GM18951 (cell line): ENCODE measurements at regions not wholly inside any gene's neighbourhood (a gene's known extent, or its start where the extent isn't known, plus 50 kb on each side); places are given as distances from the start of the nearest gene placed in this dataset.

ENCODE experiments used
- POLR2A ChIP-seq: IDR thresholded peaks from 4 replicates; pipeline ENCODE4 v1.6.1; 2011; ENCODE audit warnings: mild to moderate bottlenecking; ENCODE audit not compliant: insufficient read length, insufficient read depth; ENCODE audit errors: extremely low read depth
- in situ Hi-C: fragments of 300-500 bp; cut with MboI; formaldehyde crosslinking; loops from one replicate; pipeline ENCODE4 v1.12.0; 2022; ENCODE audit warnings: low sequenced_read_pairs, mixed read lengths, inconsistent platforms; ENCODE audit not compliant: unreplicated experiment

DNA sequence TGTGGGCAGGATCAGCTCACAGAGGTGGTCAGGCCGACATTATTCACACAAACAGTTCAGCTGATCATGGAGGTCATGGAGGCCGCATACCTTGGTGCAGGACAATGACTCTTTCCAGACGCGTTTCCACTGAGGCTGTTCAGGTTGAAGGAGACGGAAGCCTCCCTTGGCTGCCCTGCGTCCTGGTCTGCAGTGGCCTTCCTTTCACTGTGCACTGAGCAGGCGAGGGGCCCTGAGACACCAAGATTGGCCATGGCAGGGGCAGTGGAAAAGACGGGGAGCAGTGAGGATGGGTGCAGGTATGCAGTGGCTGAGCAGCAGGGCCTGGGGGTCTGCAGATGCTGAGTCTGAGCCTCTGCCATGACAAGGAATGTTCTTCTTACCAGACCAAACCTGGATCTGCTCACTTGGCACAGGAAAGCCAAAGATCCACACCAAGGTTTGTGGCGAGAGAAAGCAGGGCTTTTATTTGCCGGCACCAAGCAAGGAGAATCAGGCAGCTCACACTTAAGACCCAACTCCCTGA is 263.3 kb downstream of the GLRX3 start:
- in situ Hi-C loops, result no loop called here
- no peak for TF ChIP-seq POLR2A

DNA sequence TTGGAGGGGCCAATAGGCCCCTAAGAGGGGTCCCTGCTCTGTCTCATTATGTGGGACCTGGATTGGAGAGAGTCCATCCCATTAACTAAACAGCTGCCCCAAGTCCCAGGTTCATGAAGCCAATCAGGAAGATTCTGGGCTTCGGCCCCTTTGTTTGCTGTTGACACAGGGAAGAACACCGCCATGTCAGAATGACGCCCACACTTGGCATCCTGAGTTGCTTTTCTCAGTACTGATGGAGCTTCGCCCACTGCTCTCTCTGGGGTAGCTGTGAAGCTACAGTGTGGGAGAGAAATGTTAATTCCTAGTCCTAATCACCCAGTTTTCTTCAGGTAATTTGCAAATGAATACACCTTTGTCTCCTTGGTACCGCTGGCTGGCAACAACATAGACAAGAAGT is 264.7 kb downstream of the GLRX3 start:
- in situ Hi-C loops, result no loop called here
- TF ChIP-seq POLR2A, result no peak

DNA sequence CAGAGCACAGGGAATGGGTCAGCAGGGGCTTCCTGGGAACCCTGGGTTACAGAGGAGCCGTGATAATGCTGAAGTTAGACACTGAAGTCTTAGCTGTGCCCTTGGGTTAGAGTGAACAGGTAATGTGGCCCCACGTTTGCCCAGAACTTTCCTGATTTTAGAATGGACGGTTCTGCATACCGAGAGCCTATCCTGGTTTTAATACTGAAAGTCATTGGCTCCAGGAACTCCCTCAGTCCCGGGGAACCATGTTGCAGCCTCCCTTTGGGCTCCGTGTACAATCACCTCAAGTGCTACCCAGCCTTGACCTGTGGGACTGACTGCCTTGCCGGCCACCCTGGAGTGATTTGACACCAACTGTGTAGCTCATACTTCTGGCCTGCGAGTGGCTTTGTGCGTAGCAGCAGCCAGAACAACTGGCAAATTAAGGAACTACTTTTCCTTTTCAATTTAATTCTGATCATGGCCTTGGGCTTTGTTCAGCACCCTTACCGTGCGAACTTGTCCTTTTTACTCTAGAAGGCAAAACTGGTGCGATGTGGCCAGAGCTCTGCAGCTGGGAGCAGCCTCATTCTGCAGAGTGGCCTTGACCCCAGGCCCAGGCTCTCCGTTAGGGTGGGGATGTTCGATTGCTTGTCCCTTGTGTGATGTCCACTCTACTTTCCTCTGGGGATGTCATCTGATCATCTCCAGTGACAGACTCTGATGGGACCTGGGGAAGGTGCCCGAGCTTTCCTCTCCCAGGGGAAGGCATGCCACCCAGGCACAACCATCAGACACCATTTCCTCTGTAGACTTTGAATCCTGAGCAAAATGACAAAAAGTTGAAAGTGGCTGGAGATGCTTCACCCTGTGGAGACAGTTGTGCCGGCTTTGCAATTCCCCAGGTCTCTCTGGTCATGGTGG is 265.9 kb downstream of the GLRX3 start:
- TF ChIP-seq POLR2A, result no peak
- in situ Hi-C loops, result no loop called here

DNA sequence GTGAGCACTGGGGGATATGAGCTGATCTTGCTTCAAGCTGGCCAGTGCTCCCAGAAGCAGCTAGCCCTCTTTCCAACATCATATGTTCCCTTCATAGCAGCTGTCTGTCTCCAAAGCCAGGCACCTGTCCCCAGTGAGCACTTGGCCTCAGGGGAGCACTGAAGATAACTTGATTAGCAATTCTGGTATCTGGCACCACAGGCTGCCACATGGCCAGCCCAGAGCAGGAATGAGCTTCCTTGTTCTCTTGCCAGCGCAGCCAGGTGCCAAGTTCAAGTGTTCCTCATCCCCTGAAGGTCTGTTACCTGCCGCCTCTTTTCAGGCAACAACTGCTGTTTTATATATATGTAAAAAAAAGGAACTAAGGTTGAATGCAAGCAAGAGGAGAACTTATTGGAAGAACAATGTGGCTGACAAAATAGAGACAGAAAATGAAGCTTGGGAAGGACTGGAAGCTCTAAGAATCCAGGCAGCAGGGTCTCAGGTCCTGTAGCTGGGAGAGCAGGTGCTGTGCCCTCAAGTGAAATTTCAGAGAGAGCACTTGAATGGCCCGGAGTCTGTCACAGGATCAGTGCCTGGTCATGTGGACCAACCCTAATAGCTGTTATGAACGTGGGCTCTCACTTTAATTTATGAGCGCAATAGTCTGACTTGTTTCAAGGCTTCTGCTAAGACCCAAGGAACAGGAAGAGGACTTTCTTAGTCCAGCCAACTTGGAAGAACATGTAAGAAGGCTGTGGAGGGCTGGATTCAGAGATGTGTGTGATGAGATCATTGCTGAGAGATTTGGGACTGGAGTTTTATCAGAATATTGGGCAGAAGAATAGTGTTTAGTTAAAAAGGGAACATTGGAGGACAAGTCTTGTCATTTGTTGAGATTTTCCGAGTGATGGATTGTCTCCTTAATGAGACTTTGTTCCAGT is 267.2 kb downstream of the GLRX3 start:
- TF ChIP-seq POLR2A, result no peak

DNA sequence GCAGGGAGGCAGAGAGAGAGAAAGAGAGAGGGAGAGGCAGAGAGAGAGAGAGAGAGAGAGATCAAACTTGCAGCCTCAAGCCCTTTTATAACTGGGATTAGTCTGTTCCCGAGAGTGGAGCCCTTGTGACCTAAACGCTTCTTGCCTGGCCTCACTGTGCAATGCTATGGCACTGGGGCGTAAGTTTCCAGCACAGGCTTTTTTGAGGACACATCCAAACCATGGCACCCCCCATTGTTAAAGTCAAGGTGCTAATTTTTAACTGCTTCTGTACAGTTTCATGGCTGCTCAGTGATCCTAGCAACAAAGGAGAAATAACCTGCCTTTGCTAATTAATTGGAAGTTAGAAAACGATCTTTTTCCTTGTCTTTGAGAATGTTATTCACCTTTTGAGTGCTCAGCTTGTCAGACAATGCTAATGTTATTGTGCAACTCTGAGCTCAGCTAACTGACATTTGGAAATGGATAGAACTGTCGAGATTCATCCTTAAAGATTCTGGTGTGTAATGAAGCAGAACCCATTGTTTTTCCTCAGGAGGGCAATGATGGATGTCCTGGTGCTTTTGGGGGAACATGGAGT is 268.4 kb downstream of the GLRX3 start:
- TF ChIP-seq POLR2A, result no peak
- in situ Hi-C loops, result no loop called here

More for the DNA sequence above, 267.2 kb downstream of the GLRX3 start:
- in situ Hi-C loops, result no loop called here

DNA sequence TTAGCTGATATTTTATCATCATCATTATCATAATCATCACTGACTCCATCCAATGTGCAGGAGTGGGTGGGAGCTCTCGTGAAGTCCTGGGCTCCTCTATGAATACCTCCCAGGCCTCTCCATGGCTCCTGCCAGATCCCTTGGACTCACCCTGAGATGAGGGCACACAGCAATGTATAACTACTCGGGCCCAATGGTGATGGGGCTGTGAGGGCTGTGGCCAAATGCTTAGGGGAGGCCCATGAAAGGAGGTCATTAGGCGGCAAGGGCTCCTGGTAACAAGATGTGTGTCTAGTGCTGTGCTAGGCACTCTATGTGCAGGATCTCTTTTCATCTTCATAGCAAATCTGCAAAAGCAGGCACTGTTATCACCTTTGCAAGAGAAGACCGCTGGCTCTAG is 270.9 kb downstream of the GLRX3 start:
- TF ChIP-seq POLR2A, result no peak
- in situ Hi-C loops, result no loop called here

DNA sequence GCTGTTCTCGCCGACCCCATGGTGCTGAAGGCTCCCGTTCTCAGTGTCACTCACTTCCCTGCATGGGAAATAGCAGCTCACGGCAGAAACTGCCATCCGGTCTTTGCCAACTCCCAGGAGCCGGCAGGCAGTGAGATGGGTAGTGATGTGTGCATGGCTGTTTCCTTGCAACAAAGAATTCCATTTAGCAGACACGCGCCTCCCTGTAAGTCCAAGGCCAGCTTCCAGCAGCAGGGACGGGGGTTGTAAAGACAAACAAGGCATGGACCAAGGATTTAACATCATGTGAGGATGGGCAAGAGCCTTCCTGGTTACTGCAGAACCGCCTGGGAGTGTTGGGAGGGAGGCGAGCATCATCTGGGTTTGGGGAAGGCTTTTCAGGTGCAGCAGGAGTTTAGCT is 273.1 kb downstream of the GLRX3 start:
- in situ Hi-C loops, result no loop called here

DNA sequence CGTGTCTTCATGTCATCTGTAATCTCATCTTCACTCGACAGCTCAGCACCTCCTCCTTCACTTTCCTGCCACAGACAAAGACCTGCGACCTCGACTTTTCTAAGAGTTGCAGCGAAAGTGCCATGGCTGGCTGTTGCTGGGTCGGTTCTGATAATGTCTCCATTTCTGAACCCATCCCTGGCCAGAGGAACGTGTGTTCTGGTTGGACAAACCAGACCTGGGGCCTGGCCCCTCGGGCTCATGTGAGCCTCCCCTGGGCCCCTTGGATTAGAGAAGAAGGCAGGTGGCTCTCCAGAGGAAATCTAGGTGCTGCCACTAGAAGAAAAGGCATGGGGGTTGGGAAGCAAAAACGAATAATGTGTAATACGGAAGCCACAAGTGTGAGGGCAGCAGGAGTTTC is 273.7 kb downstream of the GLRX3 start:
- in situ Hi-C loops, result no loop called here

More for the DNA sequence above, 273.1 kb downstream of the GLRX3 start:
- TF ChIP-seq POLR2A, result no peak

DNA sequence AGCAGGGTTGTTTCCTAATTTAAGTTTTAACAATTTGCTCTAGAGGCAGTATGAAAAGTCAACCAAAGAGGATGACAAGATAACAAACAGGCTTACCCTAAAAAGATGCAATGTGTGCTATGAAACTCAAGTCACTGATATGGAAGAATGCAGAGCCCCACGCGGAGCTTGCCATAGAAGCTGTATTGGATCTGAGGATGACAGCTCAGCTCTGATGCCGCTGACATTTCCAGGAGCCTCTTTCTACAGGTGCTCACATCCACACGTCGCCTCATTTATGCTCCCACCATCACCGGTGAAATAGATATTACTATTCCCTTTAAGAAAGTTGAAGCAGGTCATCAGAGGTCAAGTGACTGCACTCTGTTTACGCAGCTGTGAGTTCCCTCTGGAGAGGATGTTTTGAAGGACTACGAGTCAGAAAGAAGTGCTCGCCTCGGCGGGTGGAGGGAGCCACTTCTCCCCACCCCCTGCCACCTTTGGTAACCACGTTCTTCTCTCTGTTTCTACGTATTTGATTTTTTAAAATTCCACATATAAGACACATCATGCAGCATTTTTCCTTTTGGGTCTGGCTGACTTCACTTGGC is 275.4 kb downstream of the GLRX3 start:
- TF ChIP-seq POLR2A, result no peak
- in situ Hi-C loops, result no loop called here

More for the DNA sequence above, 273.7 kb downstream of the GLRX3 start:
- TF ChIP-seq POLR2A, result no peak

DNA sequence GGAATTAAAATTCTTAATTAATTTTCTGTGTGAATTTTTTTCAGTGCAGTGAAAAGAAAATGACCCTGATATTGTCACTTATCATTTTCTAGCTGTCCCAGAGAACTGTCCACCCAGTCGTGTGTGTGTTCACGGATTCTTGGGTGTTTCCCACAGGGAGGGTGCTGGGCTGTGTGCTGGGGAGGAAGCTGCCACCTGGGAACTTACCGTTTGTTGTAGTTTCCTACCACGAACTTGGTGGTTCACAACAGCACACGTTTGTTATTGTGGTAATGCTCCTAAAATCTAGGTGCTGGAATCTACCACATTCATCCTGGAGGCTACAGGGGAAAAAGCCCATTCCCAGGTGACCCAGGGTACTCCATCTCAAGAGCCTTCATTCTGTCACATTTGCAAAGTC is 276.1 kb downstream of the GLRX3 start:
- in situ Hi-C loops, result no loop called here
- no peak for TF ChIP-seq POLR2A

DNA sequence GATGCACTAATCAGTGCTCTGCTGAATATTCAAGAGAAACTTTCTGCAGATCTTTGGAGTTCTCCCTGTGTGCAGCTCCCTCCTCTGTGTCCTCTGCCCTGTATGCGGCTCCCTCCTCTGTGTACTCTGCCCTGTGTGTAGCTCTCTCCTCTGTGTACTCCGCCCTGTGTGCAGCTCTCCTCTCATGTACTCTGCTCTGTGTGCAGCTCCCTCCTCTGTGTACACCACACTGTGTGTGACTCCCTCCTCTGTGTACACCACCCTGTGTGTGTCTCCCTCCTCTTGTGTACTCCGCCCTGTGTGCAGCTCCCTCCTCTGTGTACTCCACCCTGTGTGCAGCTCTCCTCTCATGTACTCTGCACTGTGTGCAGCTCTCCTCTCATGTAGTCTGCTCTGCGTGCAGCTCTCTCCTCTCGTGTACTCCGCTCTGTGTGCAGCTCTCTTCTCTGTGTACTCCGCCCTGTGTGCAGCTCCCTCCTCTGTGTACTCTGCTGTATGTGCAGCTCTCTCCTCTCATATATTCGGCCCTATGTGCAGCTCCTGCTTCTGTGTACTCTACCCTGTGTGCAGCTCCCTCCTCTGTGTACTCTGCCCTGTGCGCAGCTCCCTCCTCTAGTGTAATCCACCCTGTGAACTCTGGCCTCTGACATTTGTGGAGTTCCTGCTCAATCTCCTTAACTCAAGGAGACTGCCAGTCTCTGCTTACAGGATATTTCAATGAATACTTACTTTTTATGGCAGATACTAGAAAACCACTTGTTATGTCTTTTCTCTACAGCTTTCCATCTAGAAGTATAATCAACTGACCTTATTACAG is 280.4 kb downstream of the GLRX3 start:
- TF ChIP-seq POLR2A, result no peak
- in situ Hi-C loops, result no loop called here

DNA sequence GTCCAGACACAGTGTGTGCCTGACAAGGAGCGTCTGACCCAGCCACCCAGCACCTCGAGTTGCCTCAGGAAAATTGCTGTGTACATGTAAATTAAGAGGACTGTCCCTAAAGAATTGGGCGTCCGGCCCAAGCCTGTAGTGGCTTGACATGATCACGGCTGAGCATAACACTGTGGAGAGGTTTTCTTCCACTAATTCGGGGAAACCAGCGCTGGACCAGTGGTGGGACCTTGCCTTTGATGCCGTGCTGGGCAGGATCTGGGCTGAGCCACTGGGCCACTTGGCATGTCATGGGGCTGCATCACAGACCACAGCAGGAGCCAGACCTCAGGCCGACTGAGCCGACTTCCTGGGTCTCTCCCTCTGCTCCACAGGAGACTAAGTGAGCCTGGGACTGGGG is 282.5 kb downstream of the GLRX3 start:
- in situ Hi-C loops, result no loop called here
- TF ChIP-seq POLR2A, result no peak
